Liver (tissue), 8 donors: ENCODE measurements at regions not wholly inside any gene's neighbourhood (a gene's known extent, or its start where the extent isn't known, plus 50 kb on each side); places are given as distances from the start of the nearest gene placed in this dataset.

Source experiments
- DNase-seq: peaks from one replicate; pipeline ENCODE4 v3.0.0-alpha.2; 2017; ENCODE audit warnings: low spot score
- H3K27ac ChIP-seq, 2 donors: one replicate each; pipeline ENCODE4 v1.7.0; 2013; ENCODE audit warnings: inconsistent platforms in 2 of 2, low read length in 2 of 2, control low read depth in 1 of 2, low read depth in 1 of 2, mild to moderate bottlenecking in 1 of 2
- H3K27me3 ChIP-seq, 4 donors: one replicate each; pipeline versions ENCODE4 v1.6.1 to v1.7.0; 2013; ENCODE audit warnings: low read length in 3 of 4, inconsistent platforms in 1 of 4, mild to moderate bottlenecking in 1 of 4, moderate library complexity in 1 of 4; ENCODE audit not compliant: control insufficient read depth in 4 of 4, insufficient read depth in 4 of 4
- H3K36me3 ChIP-seq, 4 donors: one replicate each; pipeline versions ENCODE4 v1.6.1 to v1.7.0; 2013; ENCODE audit warnings: low read length in 3 of 4, mild to moderate bottlenecking in 3 of 4, low read depth in 1 of 4, moderate library complexity in 1 of 4; ENCODE audit not compliant: control insufficient read depth in 4 of 4, insufficient read depth in 3 of 4
- H3K4me1 ChIP-seq, 4 donors: one replicate each; pipeline versions ENCODE4 v1.6.1 to v1.7.0; 2013; ENCODE audit warnings: low read length in 3 of 4, mild to moderate bottlenecking in 3 of 4, moderate library complexity in 1 of 4; ENCODE audit not compliant: control insufficient read depth in 4 of 4, insufficient read depth in 4 of 4
- H3K4me3 ChIP-seq, 3 donors: one replicate each; pipeline versions ENCODE4 v1.6.1 to v1.7.0; 2013; ENCODE audit warnings: low read length in 3 of 3, control low read depth in 1 of 3, low read depth in 1 of 3, mild to moderate bottlenecking in 1 of 3
- H3K9ac ChIP-seq, 2 donors: one replicate each; pipeline ENCODE4 v1.7.0; 2013; ENCODE audit warnings: low read length in 2 of 2, mild to moderate bottlenecking in 2 of 2, moderate library complexity in 2 of 2, control low read depth in 1 of 2, low read depth in 1 of 2
- H3K9me3 ChIP-seq, 4 donors: one replicate each; pipeline versions ENCODE4 v1.6.1 to v1.7.0; 2013; ENCODE audit warnings: low read length in 3 of 4; ENCODE audit not compliant: control insufficient read depth in 4 of 4
- ATF3 ChIP-seq: IDR thresholded peaks from 2 replicates; pipeline ENCODE4 v1.6.1; 2016; ENCODE audit warnings: antibody characterized with exemption
- CTCF ChIP-seq: fragments of 150-350 bp; IDR thresholded peaks from 2 replicates; pipeline ENCODE4 v1.5.1; 2017; ENCODE audit warnings: improper control_type of control experiment, low read depth, low read length; ENCODE audit not compliant: missing input control
- EGR1 ChIP-seq, 2 donors: IDR thresholded peaks; 2 replicates each; pipeline ENCODE4 v1.6.1; 2016 to 2018; ENCODE audit warnings: antibody characterized with exemption in 2 of 2, low read depth in 2 of 2
- FOXA1 ChIP-seq: IDR thresholded peaks from 2 replicates; pipeline ENCODE4 v1.6.1; 2016; ENCODE audit warnings: antibody characterized with exemption
- FOXA2 ChIP-seq: IDR thresholded peaks from 2 replicates; pipeline ENCODE4 v1.6.1; 2016; ENCODE audit warnings: antibody characterized with exemption
- GABPA ChIP-seq, 2 donors: IDR thresholded peaks in 1 of 2; conservative IDR thresholded peaks in 1 of 2; 2 replicates each; pipeline ENCODE4 v1.6.1; 2016; ENCODE audit warnings: antibody characterized with exemption in 2 of 2, mild to moderate bottlenecking in 1 of 2, moderate library complexity in 1 of 2
- HNF4A ChIP-seq, 2 donors: conservative IDR thresholded peaks; 2 replicates each; pipeline ENCODE4 v1.6.1; 2016; ENCODE audit warnings: antibody characterized with exemption in 2 of 2, mild to moderate bottlenecking in 2 of 2
- HNF4G ChIP-seq: IDR thresholded peaks from 2 replicates; pipeline ENCODE4 v1.6.1; 2016; ENCODE audit warnings: antibody characterized with exemption
- JUND ChIP-seq, 2 donors: IDR thresholded peaks; 2 replicates each; pipeline ENCODE4 v1.6.1; 2016; ENCODE audit warnings: antibody characterized with exemption in 2 of 2
- MAX ChIP-seq: IDR thresholded peaks from 2 replicates; pipeline ENCODE4 v1.6.1; 2016; ENCODE audit warnings: antibody characterized with exemption
- NR2F2 ChIP-seq: IDR thresholded peaks from 2 replicates; pipeline ENCODE4 v1.6.1; 2016; ENCODE audit warnings: antibody characterized with exemption
- RAD21 ChIP-seq, 2 donors: IDR thresholded peaks; 2 replicates each; pipeline ENCODE4 v1.6.1; 2016; ENCODE audit warnings: antibody characterized with exemption in 2 of 2, mild to moderate bottlenecking in 2 of 2
- REST ChIP-seq: IDR thresholded peaks from 2 replicates; pipeline ENCODE4 v1.6.1; 2016; ENCODE audit warnings: antibody characterized with exemption, mild to moderate bottlenecking
- RXRA ChIP-seq, 2 donors: IDR thresholded peaks; 2 replicates each; pipeline ENCODE4 v1.6.1; 2017 to 2018; ENCODE audit warnings: antibody characterized with exemption in 2 of 2, mild to moderate bottlenecking in 1 of 2
- SP1 ChIP-seq: IDR thresholded peaks from 2 replicates; pipeline ENCODE4 v1.6.1; 2018; ENCODE audit warnings: antibody characterized with exemption, mild to moderate bottlenecking
- TAF1 ChIP-seq: conservative IDR thresholded peaks from 2 replicates; pipeline ENCODE4 v1.6.1; 2016; ENCODE audit warnings: antibody characterized with exemption, mild to moderate bottlenecking
- YY1 ChIP-seq: IDR thresholded peaks from 2 replicates; pipeline ENCODE4 v1.6.1; 2016; ENCODE audit warnings: antibody characterized with exemption, mild to moderate bottlenecking
- WGBS: extraction: QIAGEN DNeasy Blood & Tissue Kit; methylation state at CpG from one replicate; pipeline ENCODE4 v1.1.7; 2013; 5-methylcytosine and 5-hydroxymethylcytosine counted together
- TF ChIP-seq, protein P1 (sequence below): IDR thresholded peaks from 2 replicates; pipeline ENCODE4 v1.6.1; 2016; ENCODE audit warnings: antibody characterized with exemption
- donor health status: healthy.
- donor health status: healthy.
- donor health status: healthy.
- donor health status: healthy.
- donor health status: healthy.

- no peaks in the 10 kb centered on the region for H3K9me3 ChIP-seq
- DNase-seq = no peak
- no peak for TF ChIP-seq GABPA (IDR thresholded peaks at IDR 0.05 in 1 of 2, conservative IDR thresholded peaks at IDR 0.05 in 1 of 2)
- TF ChIP-seq FOXA1 = no peak
- no peak for TF ChIP-seq CTCF
- TF ChIP-seq YY1 = no peak
- no peak for TF ChIP-seq EGR1 (IDR thresholded peaks at IDR 0.05; ENCODE audit: low read depth in 2 of 2)
- no peak for TF ChIP-seq RAD21 (IDR thresholded peaks at IDR 0.05)
- TF ChIP-seq FOXA2 = no peak
- no peak for TF ChIP-seq JUND (IDR thresholded peaks at IDR 0.05)
- TF ChIP-seq ATF3 = no peak
- TF ChIP-seq, protein P1, sequence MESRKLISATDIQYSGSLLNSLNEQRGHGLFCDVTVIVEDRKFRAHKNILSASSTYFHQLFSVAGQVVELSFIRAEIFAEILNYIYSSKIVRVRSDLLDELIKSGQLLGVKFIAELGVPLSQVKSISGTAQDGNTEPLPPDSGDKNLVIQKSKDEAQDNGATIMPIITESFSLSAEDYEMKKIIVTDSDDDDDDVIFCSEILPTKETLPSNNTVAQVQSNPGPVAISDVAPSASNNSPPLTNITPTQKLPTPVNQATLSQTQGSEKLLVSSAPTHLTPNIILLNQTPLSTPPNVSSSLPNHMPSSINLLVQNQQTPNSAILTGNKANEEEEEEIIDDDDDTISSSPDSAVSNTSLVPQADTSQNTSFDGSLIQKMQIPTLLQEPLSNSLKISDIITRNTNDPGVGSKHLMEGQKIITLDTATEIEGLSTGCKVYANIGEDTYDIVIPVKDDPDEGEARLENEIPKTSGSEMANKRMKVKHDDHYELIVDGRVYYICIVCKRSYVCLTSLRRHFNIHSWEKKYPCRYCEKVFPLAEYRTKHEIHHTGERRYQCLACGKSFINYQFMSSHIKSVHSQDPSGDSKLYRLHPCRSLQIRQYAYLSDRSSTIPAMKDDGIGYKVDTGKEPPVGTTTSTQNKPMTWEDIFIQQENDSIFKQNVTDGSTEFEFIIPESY = no peak
- TF ChIP-seq MAX = no peak
- no peak for TF ChIP-seq TAF1
- no peak for TF ChIP-seq SP1
- no peak for TF ChIP-seq HNF4A (conservative IDR thresholded peaks at IDR 0.05)
- no peak for TF ChIP-seq NR2F2
- TF ChIP-seq RXRA (IDR thresholded peaks at IDR 0.05) = no peak
- TF ChIP-seq REST = no peak
- no peak for TF ChIP-seq HNF4G
- no peak overlapping the region for H3K27ac ChIP-seq
- H3K27me3 ChIP-seq = no peaks in the 10 kb centered on the region
- 88% methylated on average over 2 of the region's 2 CpGs for WGBS
- H3K9ac ChIP-seq = no peak overlapping the region
- H3K36me3 ChIP-seq = no peaks in the 10 kb centered on the region
- H3K4me3 ChIP-seq = no peak overlapping the region
- no peaks in the 10 kb centered on the region for H3K4me1 ChIP-seq
Measured at GRCh38 chr2:236915186-236915585, 170.5 kb upstream of the COPS8 start.
